Dermis microvascular lymphatic vessel endothelial cell (primary cell): ENCODE measurements at regions not wholly inside any gene's neighbourhood (a gene's known extent, or its start where the extent isn't known, plus 50 kb on each side); places are given as distances from the start of the nearest gene placed in this dataset.

Experiments used
- DNase-seq, 2 donors: peaks; one replicate each; pipeline versions ENCODE4 v3.0.0 to v3.0.0-alpha.2; 2010; ENCODE audit warnings: low read depth in 2 of 2

DNA sequence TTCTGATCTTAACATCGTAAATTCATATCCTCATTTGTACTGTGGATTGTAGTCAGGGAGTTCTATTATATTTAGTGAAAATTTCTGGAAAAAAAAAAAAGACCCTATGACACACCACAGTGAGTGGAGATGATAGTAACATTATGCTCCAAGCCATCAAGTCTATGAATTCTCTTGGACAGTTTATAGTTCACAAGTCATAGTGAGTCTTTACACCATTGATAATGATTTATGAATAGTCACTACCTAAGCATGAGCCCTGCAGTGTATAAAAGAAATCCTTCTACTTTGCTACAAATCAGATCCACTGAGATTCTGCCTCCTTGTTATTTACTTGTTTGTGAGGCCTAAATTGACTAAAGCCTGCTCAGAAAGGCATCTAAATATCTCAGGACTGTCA lies 772.2 kb upstream of the NOVA1 start:
- DNase-seq, result no peak

DNA sequence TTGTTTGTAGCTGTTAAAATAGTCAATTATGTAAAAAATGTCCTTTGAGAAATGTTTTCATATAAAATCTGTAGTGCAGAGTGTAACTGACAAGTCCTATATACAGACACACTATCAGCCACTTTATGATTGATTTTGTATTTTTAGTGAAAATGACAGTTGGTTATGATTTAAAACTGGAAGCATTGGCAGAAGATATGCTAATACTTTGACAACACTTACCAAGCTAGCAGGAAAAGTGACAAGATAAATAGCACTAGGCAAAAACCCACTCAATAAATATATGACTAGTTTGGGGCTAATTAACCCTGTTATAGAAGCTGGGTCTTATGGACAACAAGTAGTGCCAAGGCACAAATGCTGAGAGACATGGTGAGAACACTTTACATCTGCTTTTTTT lies 772.9 kb upstream of the NOVA1 start:
- no peak for DNase-seq

DNA sequence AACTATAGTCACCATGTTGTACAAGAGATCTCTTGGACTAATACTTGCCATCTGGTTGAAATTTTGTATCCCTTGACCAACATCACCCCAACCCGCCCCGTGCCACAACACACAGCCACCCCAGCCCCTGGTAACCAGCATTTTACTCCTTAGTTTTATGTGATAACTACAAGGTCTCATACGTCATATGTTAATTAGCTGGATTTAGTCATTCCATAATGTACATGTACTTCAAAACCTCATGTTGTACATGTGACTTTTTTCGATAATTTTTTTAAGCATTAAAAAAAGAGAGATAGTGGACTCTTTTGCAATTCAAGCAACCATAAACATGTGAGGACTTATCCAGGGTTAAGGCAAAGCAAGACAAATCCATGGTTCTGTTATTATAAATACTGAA lies 773.4 kb upstream of the NOVA1 start:
- no peak for DNase-seq

DNA sequence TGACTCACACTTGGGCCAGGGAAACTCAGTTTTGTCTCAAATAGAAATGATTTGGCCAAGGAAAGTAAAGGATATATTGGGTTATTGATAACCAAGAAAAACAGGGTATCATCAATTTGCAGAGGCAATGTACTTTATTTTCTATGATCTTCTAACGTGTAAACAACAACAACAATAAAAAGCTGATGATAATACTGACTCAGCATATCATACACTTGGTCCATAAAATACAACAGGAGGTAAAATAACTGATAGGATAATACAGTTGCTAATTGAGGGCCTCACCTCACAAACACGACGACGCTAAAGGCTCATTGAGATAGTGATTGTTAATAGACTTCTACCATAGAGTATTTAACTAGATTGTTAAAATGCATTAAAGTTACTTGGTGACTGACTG lies 774.0 kb upstream of the NOVA1 start:
- no peak for DNase-seq

DNA sequence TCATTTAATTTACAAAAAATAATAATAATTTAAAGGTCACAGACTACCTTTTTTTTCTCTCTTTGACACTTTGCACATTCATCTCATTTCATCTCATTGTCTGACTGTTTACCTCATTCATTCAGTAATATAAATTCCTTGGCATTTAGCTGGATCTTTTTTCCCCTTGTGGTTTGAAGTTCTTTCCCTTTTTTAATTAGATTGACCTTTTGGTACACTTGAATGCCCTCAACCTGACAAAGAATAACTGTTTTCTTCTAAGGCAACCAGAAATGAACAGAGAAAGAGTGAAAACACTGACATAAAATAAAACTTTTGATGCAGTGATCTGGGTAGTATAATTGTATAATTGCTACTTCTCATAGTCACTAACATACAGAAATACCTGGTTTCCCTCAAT lies 774.9 kb upstream of the NOVA1 start:
- DNase-seq, result no peak

DNA sequence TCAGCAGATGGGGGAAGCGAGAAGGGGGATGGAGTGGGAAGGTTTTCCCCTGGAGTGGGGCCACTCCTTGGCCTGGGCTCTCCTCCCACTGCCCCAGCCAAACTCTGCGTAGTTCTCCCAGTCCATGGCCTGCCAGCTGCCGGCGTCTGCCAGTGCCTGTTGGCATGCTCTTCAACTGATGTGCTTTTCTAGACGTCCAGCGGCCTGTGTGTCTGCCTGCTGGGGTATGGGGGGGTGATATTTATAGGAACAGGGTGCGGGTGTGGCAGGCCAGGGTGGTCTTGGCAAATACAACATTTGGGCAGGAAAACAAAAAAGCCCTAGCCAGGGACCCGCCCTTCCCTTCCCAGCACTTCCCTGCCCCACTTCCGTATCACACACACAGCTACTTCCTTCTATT lies 786.3 kb upstream of the NOVA1 start:
- no peak for DNase-seq

DNA sequence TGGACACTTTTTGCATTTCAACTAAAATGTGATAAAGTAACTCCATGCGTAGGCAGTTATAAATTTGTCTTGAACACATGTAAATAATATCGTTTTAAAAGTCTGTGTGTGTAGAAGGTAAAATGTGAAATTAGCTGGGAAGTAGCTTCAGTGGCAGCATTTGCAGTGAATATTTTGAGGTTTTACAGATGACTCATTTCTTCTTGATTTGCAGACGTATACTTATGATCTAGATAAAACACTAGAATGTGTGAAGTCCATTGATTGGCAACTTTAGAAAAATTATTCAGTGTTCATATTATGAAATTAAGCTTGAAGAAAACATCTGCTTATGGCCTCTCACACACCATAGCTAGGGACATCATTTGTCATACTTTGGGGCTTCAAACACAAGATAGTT lies 788.6 kb upstream of the NOVA1 start:
- DNase-seq, result no peak

DNA sequence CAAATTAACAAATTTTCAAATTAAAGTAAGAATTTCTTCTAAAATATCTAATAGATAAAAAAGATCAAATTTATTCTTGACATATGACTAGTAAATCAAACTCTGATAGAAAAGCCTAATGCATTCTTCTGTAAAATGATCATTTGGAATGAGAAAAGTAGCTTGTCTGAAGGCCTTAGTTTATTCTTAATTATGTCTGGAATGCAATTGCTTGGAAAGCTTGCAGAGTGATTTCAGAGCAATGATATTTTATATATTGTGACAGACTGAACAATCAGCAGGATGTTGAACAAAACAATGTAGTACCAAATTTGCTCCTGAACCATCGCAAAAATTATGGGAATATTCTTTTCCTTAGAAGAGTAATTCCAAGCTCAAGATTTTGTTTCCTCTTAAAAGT lies 789.6 kb upstream of the NOVA1 start:
- no peak for DNase-seq

DNA sequence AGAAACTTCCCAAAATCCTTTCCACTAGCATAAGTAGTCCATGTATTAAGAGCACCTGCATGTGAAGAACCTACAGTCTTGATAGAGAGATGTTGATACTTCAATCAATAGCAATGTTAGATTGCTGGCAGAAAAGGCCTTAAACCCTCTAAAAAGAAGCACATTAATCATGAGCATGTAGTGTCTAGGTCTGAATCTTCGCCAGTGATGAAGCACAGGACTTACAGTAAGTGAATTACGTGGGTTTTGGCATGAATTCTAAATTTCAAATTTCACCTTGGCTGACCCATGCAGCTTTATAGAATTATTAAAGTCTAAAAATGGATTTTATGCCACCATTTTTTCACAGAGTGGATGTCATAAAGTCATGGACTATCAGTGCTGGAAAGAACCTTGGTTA lies 791.6 kb upstream of the NOVA1 start:
- DNase-seq, result no peak

DNA sequence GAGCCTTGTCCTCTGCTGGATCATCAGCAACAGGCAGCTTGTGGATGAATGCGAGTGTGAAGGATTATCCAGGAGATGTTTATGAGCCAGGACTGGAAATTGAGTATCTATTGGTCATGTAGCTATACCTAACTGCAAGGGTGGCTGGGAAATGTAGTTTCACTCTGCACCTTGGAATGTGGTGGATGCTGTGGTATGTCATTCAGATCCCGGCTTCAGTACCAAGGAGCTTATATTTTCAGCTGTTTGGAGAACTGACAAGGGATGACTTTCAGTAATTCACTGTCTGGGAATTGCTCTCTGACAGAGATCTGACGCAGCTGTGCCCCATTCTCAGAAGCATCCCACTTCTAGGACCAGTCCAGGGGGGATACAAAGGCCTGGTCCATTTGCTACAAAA lies 792.3 kb upstream of the NOVA1 start:
- no peak for DNase-seq

DNA sequence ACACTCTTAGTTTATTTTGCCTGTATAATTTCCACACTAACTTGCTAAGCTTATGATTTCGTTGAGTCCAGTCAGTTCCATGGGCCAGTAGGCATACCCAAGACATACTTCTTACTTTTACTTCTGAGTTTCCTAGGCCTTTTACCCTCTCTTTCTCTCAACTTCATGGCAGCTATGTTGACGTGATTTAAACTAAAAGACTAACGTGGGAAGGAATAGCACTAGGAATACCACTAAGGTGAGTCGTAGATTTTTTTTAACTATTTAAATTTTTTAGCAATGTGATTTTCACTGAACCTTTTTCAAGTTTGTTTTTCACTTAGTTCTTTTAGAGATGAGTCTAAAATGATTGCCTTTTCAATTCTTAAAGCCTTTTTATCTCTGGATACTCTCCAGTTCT lies 793.5 kb upstream of the NOVA1 start:
- no peak for DNase-seq

DNA sequence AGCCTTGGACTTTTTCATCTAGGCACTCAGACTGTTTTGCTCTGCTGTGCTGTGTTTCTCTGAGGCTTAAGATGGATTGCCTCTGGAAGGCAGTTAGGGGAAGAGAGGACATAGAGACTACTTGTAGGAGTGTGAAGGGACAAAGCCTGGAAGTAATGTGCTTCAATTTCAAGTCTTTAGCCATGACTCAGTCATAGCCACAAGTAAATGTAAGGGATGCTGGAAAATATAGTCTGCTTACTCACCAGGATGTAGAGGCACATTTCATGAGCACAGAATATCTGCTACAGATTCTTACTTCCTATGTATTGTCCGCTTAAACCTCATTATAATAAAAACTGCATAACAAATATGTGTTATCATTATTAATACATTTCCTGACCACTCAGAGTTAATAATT lies 794.3 kb upstream of the NOVA1 start:
- no peak for DNase-seq

DNA sequence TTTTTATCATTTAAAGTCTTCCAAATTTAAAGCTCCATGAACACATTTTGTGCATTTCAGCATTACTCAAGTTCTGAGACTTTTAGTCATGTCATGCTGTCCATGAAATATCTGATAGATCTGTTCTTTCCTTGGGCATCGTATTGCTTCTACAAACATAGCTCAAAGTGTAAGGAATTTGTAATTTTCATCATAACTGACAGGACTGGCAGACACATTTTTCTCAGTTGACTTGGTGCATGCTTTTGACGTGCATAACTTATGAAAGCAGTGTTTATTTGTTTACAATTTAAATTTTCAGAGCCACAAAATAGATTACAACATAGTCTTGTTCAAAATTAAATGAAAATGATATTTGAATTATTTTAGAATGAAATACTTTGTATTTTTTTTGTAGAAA lies 812.1 kb upstream of the NOVA1 start:
- DNase-seq, result no peak

DNA sequence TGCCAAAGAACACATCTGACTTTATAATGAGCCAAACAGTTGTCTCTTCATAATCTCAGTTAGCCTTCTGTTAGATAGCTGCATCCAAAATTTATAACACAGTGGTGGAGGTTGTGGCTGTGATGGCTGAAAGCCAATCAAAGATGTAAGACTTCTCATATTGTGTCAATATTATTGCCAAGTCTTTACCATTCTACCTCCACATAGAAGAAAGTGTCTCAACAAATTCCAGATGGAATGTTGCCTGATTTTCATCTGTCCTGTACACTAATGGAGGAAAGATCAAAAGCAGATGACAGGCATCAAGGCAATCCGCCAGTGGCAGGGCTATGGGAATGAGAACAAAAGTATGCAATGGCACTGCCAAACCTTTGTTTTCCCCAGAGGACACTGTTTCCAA lies 813.1 kb upstream of the NOVA1 start:
- no peak for DNase-seq

DNA sequence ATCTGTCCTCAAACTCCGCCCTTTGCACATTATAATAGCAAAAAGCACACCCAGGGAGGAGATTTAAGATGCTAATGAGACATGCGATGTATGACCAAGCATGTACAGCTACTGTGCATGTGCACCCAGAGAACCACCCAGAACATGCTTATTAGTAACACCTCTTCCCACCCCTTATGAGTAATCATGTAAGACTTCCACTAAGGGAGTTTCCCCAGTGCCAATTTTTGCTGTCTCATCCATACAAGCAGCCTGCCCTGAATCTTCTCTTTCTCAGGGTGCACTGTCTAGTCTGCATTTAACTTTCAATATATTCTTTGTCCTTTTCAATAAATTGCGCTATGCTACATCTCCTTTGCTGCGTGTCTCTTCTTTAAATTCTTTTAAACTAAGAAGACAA lies 830.0 kb upstream of the NOVA1 start:
- DNase-seq, result no peak

DNA sequence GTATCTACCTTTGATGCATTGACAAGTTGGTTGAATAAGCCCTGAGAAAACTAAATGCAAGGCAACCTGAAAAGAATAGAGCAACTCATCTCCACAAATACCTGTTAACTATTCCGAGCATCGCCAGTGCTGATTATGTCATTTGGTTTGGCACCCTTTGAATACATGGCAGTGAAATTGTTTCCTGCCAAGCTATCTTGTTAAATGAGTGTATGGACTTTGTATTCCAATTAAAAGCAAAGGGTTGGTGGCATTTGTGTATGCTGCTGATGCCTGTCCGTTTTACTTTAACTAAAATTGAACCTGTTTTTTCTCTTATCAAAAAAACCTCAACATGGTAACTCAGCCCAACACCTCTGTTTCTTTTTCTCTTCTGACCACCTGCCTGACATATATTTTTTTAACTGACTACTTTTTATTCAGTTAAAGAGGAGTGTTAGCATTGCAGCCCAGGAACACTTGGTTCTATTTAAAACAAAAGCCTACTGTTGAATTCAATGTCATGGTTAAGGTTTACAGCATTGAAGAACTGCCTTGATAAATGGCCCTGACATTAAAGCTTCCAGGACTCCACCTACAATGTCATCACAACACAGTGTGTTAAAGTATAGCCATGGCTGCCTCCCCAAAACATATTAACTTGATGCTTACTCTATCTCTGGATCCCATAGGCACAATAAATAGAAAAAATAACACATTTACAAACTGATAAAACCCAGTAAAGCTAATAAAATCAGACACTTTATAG lies 838.3 kb upstream of the NOVA1 start:
- DNase-seq, result no peak

DNA sequence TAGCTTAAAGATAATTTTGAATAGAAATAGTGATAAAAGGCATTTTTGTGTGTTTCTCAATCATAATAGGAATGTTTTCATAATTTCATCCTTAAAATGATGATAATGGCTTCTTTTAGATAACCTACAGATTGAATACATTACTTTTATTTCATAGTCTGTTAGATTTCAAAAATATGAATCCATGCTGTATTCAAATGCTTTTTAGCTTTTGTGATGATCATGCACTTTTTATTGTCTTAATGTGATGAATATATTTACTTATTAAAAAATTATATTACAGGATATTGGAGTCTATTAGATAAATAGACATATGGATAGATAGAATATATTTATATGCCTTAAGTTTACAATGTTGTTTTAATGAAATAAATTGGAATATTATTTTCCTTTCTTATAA lies 886.8 kb upstream of the NOVA1 start:
- no peak for DNase-seq

DNA sequence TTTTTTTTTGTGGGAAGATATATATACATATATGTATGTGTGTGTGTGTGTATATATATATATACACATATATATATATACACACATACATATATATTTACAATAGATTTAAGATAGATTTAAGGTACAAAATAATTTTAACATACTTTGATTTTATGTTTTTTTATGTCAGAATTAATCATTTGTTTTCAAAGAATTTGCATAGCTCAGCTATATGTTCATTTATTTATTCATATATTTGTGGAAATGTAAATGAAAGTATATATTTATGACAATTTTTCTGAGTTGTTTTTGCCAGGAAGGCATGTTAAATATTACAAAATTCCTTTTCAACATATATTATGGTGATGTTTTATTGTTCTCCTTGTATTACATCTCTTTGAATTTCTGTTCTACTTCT lies 887.4 kb upstream of the NOVA1 start:
- DNase-seq, result no peak

DNA sequence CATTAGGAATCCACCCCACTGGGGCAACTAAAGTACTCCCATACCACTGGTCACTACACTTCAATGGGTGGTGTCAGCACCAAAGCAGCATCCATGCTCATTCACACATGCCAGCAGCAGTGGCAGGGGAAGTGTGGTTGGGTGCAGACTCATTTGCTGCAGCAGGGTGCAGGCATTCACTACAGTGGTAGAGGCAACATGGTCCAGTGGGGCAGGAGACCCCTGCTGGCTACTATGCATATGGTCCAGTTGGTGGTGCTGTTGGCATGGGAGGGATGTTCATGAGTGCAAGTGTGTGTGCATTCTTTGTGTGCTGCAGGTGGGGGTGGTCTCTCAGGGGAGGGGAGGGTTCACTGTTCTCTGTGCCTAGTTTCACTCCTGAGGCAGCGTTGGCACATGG lies 908.4 kb upstream of the NOVA1 start:
- no peak for DNase-seq

DNA sequence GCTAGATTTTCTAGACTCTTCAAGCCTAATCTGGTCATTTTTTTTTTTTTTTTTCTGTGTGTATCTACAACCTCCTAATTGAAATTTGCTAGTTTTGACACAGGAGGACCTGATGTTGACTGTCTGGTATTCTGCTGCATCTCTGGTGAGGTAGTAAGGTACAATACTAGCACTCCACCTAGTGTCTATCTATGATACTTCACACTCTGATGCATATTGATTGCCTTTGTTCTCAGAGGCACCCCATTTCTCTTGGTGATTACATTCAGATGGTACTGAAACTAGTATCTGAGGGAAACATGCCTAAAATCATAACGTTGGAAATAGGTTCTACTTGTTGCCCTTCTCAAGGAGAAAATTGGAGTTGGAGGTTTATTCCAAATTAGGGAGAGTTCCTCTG lies 930.5 kb upstream of the NOVA1 start:
- no peak for DNase-seq

DNA sequence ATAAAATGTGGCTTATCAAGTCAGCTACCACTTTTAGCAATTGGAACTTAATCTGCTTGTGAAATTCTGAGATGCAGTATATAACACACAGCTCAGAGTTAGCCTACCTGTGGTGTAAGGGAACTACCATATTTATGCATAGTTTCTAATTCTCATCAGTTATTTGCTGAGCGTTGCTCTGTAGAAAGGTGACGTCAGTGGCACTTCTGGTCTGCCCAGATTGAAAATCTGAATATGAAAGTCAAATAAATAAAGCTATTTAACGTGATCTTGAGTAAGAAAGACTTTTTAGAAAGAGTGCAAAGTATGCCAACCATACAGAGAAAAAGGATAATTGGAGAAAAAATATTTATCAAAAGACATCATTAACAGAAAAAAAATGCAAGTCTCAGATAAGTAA lies 938.9 kb upstream of the NOVA1 start:
- no peak for DNase-seq

DNA sequence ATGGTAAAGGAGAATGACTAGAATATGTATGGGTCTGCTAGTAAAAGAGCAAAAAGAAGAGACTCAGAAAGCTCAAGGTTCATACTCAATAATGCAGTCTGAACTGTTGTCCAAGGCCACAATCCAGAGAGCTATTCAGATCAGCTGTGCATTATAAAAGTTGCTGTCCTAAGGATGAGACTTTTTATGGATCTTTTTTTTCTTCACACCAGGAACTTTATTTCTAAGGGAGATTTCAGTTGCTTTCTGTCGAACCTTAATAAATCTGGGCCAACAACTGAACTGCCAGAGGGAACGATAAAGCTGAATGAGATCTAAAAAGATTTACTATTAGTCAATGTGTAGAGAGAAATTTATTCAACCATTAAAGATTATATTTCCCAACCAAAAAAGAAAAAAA lies 948.3 kb upstream of the NOVA1 start:
- no peak for DNase-seq

DNA sequence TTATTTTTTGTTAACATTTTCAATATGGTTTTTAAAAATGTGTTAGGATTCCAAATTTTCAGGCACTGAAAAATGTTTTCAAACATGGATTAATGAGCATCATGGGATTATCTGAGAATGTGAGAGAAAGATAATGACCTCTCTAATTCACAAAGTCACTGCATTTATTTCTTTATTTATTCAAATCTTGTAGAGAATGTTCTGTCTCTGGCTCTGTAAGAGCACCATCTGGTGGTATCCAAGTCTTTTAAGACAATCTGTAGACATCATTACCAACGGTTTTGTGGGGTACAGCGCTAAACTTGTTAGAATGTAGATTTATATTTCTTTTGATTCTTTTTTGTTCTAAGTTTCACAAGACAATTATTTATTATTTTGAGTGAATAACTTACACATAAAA lies 956.0 kb upstream of the NOVA1 start:
- no peak for DNase-seq

DNA sequence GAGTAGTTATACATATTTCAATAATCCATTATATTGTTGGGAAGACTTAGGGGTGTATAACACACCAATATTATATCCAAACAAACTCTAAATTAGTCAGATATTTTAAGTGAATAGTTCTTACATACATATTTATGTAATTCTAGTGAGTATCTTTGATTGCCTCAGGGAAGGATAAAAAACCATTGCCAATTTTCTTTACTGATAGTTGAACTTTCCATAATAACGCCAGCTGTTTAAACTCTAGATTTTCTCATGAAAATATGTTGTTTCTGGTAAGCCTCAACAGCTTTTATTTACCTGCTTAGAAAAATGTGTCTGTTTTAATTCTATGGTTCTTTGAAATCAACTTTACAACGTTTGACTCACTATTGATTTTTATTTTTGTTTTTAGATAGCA lies 959.6 kb upstream of the NOVA1 start:
- DNase-seq, result no peak
